RWPE1 (cell line): ENCODE measurements at regions not wholly inside any gene's neighbourhood (a gene's known extent, or its start where the extent isn't known, plus 50 kb on each side); places are given as distances from the start of the nearest gene placed in this dataset.

Experiments used
- CTCF ChIA-PET: fragments of 350-600 bp; sonication (Branson Sonifier 250); formaldehyde crosslinking; extraction: SDS; loops from one replicate; lab custom pipeline; 2021; lab: Yijun Ruan, JAX
- POLR2A ChIA-PET: fragments of 400-600 bp; formaldehyde crosslinking; extraction: SDS; loops from one replicate; lab custom pipeline; 2020; ENCODE audit warnings: antibody characterized with exemption; ENCODE audit not compliant: low non-redundant PET; lab: Yijun Ruan, JAX
- DNase-seq: peaks from one replicate; pipeline ENCODE4 v3.0.0; 2012; ENCODE audit warnings: low spot score
- H3K27ac ChIP-seq: fragments of 450-650 bp; 2 replicates; pipeline ENCODE4 v1.5.1; 2017
- TF ChIP-seq, protein P1 (sequence below): fragments of 450-650 bp; conservative IDR thresholded peaks from 2 replicates; pipeline ENCODE4 v1.5.1; 2017; ENCODE audit warnings: low read depth, mild to moderate bottlenecking

DNA sequence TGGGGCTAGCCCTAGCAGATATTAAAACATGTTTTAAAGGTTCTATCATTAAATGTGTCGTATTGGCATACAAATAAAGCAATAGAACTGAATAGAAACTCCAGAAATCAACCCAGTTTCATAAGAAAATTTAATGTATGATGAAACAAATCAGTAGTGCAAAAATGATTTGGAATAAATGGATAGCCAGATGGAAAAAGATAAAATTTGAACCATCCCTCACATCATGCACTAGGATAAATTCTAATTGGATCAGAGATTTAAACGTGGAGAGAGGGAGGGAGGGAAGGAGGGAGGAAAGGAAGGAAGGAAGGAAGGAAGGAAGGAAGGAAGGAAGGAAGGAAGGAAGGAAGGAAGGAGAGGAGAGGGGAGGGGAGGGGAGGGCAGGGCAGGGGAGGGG, 235.3 kb downstream of the SEC61B start:
- ChIA-PET CTCF (interaction anchor here (0.6 kb wide), 2 partner anchors 314 to 330 kb away, joined by 3 to 4 read pairs; no protein-coding TSS in a partner anchor), POLR2A (no interaction called here)
- H3K27ac ChIP-seq: no peak overlapping the region
- DNase-seq: no peak
- TF ChIP-seq, protein P1, sequence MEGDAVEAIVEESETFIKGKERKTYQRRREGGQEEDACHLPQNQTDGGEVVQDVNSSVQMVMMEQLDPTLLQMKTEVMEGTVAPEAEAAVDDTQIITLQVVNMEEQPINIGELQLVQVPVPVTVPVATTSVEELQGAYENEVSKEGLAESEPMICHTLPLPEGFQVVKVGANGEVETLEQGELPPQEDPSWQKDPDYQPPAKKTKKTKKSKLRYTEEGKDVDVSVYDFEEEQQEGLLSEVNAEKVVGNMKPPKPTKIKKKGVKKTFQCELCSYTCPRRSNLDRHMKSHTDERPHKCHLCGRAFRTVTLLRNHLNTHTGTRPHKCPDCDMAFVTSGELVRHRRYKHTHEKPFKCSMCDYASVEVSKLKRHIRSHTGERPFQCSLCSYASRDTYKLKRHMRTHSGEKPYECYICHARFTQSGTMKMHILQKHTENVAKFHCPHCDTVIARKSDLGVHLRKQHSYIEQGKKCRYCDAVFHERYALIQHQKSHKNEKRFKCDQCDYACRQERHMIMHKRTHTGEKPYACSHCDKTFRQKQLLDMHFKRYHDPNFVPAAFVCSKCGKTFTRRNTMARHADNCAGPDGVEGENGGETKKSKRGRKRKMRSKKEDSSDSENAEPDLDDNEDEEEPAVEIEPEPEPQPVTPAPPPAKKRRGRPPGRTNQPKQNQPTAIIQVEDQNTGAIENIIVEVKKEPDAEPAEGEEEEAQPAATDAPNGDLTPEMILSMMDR: no peak

DNA sequence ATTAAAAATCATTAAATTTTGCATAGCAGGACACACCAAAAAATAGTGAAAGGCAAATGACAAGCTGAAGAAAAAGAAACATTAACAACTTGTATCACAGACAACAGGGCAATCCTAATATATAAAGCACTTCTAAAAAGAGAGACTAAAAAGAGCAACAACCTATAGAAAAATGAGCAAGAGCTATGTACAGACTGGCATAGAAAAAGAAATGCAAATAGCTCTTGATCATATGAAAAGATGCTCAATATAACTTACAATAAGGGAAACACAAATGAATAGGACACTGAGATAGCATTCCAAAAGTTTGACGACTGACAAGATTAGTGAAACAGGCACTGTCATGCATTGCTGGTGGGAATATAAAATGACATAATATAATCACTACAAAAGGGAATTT, 235.9 kb downstream of the SEC61B start:
- ChIA-PET POLR2A (no interaction called here), CTCF (interaction anchor here (0.6 to 0.7 kb wide), 2 partner anchors 313 to 1832 kb away, joined by 3 read pairs; no protein-coding TSS in a partner anchor)
- DNase-seq: no peak
- TF ChIP-seq, protein P1: no peak
- no peak overlapping the region for H3K27ac ChIP-seq

DNA sequence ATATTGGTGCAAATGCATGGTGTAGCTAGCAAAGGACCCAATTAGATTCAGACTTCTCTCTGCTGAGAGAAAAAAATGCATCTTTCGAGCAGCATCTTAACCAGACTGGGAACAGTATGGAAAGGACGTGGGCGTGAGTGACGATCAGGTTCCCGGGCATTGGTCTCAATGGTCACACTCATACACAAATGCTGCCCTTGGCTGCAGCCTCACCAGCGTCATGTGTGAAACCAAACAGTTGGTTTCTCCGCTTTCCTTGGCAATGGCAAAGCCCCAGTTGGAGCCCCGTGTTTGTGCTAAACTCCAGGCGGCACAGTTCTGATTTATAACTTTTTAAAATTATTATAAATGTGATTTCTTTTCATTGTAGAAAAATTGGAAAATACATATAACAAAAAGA, 237.8 kb downstream of the SEC61B start:
- POLR2A ChIA-PET: no interaction called here
- DNase-seq: no peak

DNA sequence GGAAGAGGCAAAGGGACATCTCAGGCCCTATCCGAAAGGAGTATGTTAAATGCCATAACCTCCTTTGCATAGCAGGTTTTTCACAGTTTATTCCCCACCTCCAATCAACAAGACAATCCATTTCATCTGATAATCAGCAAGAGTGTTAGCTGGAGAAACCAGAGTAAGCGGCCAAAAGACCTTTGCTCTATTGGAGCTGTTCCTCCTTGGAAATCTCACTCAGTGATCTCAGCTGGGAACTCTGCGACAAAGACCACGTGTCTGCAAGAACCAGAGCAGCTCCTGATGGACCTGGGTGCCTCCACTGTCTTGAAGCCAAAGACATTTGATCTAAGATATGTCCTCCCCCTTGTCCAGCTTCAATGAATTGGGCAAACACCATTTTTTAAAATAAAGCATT, 241.0 kb downstream of the SEC61B start:
- H3K27ac ChIP-seq: no peak overlapping the region

More for the DNA sequence above, 237.8 kb downstream of the SEC61B start:
- CTCF ChIA-PET: no interaction called here
- H3K27ac ChIP-seq: no peak overlapping the region
- TF ChIP-seq, protein P1: no peak

DNA sequence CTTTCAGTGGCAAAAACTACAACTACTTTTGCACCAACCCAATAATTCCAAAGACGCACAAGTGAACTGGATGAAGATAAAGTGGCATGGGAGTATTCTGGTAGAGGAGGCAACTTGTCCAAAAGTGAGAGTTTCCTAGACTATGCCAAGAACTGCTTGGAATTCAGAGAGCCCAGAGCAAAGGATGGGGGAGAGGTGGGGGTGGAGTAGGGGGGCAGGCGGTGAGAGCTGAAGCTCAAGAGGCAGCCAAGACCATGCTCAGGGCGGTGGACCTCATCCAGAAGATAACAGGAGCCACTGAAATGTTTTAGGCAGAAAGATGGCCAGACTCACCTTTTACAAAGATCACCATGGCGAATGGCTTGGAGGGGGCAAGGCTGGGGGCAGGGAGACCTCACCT, 242.5 kb downstream of the SEC61B start:
- CTCF ChIA-PET: no interaction called here
- POLR2A ChIA-PET: no interaction called here
- no peak for DNase-seq
- H3K27ac ChIP-seq: no peak overlapping the region
- TF ChIP-seq, protein P1: no peak

More for the DNA sequence above, 241.0 kb downstream of the SEC61B start:
- no peak for DNase-seq
- POLR2A ChIA-PET: interaction anchor here (0.6 kb wide), 1 partner anchor 485 kb away, joined by 8 read pairs; no protein-coding TSS in a partner anchor
- TF ChIP-seq, protein P1: no peak
- CTCF ChIA-PET: interaction anchor here (0.7 kb wide), 1 partner anchor 42 kb away, joined by 4 read pairs; no protein-coding TSS in a partner anchor

DNA sequence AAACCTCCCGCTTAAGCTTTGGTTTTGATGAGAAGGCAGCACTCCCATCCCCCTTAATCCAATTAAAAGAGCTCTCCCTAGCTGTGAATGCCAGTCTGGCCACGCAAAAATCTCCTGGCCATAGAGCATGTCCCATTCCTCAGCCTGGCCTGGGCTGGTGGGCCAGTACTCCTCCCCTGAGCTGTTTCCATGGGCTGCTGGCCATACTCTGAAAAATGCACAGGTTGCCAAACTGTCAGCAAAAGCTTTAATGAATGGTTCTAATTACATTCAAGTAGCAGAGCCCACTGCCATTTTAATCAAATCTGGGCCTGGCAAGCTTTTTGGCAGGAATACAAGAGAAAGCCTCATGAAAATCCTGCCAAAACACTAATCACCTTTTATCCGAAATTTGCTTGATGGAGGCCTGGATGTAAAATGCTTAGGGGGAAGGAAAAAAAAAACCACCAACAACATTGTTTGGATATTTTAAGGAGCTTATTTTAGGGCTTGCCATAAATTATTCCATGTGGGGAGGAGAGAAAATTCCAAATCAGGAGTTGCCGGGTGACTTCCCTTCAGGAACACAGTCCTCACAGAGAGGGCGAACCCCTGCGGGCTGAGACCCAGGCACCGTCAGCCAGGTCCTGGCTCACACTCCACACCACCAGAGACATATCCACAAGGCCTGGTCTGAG, 243.3 kb downstream of the SEC61B start:
- TF ChIP-seq, protein P1: no peak
- CTCF ChIA-PET: interaction anchor here (0.6 to 0.8 kb wide), 4 partner anchors 9 to 1960 kb away, joined by 3 to 5 read pairs (median 4); no protein-coding TSS in a partner anchor
- POLR2A ChIA-PET: no interaction called here
- DNase-seq: no peak
- H3K27ac ChIP-seq: no peak overlapping the region
